HG02678 (cell line): ENCODE measurements at regions not wholly inside any gene's neighbourhood (a gene's known extent, or its start where the extent isn't known, plus 50 kb on each side); places are given as distances from the start of the nearest gene placed in this dataset.
A peak's percentile ranks its signal among the peaks of the same experiment; 100 is the strongest.
"Not testable (repeated sequence)": the region's sequence is repeated elsewhere in the genome, so short reads cannot be mapped to it uniquely, and the experiment has no call there.

Experiments used
- ATAC-seq: cut with Tn5 transposase; IDR thresholded peaks from one replicate; pipeline ENCODE4 v1.9.1; 2021; ENCODE audit warnings: mild to moderate bottlenecking, moderate library complexity; ENCODE audit not compliant: unreplicated experiment

DNA sequence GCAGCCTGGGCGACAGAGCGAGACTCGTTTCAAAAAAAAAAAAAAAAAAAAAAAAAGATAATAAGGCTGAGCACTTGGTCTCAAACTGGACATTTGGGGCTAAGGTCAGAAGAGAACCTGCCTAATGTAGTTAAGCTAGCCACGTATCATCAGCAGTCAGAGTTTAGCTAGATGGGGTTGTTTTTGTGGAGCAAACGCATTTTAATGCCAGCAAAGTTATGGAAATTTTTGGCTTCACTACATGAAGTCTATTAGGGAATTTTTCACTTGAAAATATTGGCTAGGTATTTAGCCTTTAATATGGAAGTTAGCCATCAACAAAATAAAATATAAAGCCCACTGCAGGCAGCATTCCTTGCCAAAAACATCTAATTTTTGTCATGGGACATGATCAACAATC is 902.9 kb upstream of the CDH18 start:
- ATAC-seq = not testable (repeated sequence)

DNA sequence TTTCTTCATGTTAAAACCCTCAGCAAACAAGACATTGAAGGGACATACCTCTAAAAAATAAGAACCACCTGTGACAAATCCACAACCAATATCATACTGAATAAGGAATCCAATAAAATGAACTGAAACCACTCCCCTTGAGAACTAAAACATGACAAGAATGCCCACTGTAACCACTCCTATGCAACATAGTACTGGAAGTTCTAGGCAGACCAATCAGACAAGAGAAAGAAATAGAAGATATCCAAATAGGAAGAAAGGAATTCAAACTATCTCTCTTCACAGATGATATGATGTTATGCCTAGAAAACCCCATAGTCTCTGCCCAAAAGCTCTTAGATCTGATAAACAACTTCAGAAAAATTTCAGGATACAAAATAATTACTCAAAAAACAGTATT is 887.7 kb upstream of the CDH18 start:
- not testable (repeated sequence) for ATAC-seq

DNA sequence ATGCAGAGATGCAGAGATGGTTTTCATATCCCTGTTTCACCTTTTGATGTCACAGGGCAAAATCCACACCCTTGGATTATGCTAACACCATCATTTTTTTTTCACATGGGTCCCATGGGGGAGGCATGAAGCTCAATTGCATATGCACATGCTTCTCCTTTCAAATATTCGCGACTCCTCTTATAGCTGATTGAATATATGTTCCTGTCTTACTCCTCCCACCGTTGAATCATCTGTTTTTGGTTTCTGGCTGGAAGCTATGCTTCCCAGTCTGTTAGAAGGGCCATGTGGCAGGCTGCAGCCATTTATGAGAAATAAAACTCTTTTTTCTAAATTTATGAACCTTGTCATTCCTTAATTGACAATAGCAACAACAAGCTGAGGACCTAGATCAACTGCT is 877.9 kb upstream of the CDH18 start:
- ATAC-seq = not testable (repeated sequence)

DNA sequence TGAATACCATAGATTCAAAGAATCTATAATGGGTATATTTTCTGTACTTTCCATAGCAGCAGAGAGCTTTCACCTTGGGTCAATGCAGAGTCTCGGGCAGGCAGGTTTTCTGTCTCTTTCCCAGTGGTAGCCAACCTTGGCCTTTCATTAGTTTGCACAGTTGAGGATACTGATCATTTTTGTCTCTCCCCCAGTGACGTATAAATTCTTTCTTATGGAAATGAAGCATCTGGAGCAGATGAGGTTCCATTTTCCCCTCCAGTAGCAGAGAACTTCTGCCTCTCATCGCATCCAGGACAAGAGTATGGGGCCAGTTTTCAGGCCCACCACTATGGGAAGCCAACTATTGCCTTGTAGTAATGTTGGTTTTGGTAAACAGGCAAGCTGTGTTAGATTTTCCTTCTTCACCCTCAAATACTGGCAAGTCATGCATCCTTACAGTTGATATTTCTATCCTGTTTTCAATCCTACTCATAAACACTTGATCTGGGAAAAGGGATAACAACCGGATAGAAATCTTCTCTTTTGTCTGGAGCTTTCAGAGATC is 845.2 kb upstream of the CDH18 start:
- no peak for ATAC-seq

DNA sequence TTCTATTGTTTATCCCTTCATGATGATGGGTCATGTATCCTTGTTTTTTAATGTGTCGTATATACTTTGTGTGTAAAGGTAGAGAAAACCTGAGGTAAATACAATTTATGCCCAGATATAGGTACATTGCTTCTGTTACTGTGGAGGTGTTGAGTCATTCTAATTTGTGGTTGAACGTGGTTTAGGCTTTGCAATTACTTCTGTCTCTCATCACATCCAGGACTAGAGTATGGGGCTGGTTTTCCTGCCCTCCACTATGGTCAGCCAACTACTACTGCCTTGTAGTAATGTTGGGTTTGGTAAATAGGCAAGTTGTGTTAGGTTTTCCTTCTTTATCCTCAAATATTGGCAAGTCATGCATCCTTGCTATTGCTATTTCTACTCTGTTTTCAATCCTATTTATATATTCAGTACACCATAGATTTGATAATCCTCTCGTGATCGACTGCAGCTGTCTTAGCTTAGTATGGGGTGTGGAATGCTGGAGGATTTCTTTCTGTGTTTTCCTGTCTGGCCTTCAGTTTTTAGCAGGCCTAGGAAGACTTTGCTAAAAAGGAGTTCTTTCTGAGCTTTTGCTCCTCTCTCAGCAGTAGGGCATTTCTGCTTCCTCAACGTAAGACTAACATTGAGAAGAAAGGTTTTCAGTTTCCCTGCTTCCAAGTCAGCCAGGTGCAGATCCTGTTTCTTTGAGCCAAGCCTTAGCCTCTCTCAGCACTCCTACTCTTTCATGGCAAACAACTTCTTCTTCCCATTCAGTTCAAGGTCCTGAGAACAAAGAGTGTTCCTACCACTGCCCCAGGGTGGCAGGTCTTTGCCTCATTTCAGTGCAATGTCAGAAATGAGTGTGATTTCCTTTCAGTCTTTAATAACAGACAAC is 844.4 kb upstream of the CDH18 start:
- no peak for ATAC-seq

DNA sequence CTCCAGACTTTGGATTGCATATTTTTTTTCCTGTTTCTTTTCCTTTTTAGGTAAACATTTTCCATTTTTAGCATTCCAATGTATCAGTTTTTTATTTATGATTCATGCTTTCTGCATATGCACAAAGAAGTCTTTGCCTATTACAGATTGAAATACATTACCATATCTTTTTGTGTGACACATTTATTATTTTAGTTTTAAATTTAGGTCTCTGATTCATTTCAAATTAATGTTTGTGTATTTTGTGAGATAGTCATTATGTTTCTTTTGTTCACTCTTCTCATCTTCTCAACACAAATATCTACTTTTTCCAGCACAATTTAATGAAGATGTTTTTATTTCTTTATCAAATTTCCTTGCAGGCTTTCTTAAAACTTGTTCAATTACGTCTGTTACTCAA is 838.0 kb upstream of the CDH18 start:
- ATAC-seq = not testable (repeated sequence)

DNA sequence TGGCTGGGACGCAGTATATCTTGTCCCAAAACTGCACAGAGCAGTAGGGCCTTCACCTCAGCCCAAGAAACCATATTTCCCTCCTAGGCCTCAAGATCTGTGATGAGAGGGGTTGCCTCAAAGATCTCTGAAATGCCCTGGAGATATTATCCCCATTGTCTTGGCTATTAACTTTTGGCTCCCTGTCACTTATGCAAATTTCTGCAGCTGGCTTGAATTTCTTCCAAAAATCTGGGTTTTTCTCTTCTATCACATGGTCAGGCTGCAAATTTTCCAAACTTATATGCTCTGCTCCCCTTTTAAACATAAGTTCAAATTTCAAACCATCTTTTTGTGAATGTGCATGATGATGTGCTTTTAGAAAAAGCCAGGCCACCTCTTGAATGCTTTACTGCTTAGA is 809.2 kb upstream of the CDH18 start:
- not testable (repeated sequence) for ATAC-seq

DNA sequence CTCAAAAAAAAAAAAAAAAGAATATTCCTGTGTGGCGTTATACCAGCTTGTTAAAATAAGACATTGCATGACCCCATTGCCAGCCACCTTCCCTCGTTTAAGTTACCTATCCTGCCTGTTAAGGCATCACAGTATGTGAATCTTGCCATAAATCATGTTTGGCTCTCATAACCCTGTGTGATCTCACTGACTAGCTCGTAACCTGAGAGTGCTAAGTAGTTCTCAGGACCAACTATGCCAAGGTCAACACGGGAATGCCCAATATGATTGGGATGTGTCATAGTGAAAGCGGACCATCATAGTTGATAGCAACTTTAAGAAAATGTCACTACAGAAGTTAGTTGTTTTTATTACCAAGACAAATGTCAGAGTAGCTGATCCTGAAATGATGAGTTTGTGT is 796.8 kb upstream of the CDH18 start:
- not testable (repeated sequence) for ATAC-seq

DNA sequence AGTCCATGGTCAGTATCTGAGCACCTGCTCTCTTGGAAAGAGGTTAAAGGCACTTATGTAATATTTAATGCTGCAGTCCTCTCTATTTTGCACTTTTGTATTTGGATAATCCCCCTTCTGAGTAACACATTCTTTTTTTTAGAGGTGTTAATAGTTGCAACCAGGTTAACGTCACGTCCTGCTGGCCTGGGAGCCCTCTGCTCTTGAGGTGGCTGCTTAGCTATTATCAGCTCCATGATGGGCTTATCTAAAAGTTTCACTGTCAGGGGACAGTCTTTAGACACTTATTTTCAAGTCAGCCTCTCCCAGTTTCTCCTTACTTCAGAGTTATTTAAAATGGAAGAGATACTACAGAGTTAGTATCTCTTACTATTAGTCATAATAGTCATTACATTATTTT is 795.5 kb upstream of the CDH18 start:
- not testable (repeated sequence) for ATAC-seq

DNA sequence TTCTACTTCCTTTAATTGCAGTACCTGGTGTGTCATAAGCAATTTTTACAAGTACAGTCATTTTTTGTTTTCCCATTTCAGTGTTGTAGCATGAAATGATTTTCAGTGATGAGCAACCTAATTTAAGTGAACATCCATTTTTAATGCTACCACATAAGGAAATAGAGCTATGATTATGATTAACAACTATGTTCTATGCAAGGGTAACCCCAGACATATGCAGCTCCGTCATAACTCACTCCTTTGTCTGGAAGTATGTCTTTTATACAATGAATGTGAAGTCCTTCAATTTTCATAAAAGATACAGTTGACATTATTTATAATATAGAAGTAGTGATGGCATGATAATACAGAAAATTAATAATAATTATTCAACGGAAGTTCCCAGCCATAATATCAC is 783.3 kb upstream of the CDH18 start:
- ATAC-seq = not testable (repeated sequence)

DNA sequence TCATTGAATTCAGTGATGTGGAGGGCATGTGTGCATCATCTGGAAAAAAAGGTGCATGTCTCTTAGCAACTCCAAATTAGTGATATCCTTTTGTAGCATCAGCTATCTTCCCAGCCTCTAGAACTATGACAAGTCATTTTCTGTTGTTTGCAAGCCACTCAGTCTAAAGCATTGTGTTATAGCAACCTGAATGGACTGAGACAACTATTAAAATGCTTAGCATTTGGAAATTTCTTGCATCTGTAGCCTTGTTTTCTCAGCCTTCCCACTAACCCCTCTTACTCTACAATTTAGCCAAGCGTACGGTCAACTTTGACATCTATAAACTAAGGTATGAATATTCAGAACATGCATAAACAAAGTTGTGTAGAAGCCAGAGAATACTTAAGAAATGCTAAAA is 777.1 kb upstream of the CDH18 start:
- not testable (repeated sequence) for ATAC-seq

DNA sequence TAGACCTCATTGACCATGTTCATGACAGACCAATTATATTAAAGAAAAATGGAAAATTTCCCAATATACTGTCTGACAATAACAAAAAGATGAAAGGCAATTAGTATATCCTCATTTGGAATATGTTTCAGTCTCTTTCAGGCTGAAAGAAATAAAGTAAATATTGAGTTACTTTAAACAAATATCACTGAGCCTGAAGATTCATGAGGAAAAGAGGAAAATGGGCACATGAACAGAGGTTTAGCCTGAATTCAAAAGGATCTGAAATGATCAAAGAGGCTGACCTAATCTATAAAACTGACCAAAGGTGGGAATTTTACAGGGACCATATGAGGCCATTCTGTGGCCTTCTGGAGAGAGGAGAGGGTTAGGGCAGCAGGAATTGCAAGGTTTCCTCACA is 771.5 kb upstream of the CDH18 start:
- not testable (repeated sequence) for ATAC-seq

DNA sequence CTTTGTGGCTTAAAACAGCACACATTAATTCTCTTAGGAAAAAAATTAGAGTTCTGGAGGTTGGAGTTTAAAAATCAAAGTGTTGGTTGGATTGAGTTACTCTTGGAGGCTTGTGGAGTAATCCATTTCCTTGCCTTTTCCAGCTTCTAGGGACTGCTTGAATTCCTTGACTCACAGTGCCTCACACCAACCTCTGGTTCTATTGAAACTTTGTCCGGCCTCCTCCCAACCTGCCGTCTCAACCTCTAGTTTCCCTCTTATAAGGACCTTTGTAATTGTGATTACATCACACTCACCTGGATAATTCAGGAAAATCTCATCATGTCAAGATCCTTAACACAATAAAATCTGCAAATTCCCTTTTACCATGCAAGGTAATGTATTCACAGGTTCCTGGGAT is 764.2 kb upstream of the CDH18 start:
- not testable (repeated sequence) for ATAC-seq

DNA sequence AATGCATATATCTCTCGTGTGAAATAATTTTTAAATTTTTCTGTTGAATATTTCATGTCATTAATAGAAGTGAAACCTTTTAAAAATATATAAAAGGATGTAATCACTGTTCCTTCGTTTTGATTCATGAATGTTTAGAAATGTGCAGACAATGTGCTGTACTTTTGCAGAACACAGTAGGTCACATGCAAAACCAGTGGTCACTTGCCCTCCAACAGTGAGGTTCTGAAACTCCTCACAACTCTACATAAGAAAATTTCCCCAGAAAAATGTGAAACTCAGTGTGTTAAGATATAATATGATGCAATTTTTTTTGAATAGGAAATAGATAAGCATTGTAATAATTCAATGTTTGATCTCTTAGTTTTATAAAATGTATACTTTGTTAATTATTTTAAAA is 747.7 kb upstream of the CDH18 start:
- ATAC-seq = peak; percentile 83

DNA sequence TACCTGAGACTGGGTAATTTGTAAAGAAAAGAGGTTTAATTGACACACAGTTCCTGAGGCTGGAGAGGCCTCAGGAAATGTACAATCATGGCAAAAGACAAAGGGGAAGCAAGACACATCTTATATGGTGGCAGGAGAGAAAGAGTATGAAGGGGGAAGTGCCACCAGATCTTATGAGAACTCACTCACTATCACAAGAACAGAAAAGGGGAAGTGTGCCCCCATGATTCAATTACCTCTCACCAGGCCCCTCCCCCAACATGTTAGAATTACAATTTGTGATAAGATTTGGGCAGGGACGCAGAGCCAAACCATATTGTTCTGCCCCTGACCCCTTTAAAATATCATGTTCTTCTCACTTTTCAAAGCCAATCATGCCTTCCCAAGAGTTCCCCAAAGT is 744.2 kb upstream of the CDH18 start:
- ATAC-seq = not testable (repeated sequence)

DNA sequence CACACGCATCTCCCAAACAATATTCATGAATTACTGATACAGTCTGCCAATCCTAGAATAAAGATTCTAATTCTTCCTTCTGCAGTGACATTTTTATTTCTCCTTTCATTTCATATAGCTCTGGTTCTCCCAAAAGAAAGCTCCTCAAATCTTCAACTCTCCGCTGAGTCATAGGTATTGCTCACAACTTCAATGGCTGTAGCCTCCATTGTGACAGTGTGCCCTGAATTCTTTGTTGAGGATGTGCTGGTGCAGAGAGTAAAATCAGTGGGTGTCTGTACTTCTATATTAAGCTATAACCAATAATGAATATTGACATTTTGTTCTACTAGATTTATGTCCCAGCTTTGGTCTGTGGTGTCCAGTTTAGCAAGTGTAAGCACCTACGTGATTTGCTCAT is 733.3 kb upstream of the CDH18 start:
- ATAC-seq = not testable (repeated sequence)

DNA sequence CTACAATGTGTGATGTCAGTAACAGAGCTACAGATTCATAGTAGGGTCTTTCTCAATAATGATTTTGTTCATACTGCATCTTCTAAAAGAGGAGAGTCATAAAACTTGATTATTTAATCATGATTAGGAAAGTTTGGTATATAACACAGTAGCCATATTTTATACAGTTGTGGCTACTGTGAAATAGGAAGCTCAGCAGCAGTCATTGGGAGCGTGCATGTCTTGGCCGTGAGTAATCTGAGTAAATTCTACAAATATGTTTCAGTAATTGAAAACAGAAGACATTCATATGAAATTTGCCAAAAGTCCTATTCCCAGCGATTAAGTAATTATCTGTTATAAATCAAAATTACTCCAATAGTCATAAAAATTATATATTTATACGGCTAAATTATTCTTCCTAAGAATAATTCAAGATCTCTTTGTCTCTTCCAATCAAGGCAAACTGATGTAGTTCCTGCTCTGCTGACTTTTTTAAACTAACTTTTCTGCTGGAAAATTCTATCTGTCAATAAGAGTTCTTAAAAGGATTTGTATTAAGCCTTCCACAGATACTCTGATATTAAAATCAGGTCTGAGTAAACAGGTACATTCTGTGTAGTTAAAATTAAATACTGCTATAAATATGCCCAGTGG is 723.6 kb upstream of the CDH18 start:
- ATAC-seq = not testable (repeated sequence)

DNA sequence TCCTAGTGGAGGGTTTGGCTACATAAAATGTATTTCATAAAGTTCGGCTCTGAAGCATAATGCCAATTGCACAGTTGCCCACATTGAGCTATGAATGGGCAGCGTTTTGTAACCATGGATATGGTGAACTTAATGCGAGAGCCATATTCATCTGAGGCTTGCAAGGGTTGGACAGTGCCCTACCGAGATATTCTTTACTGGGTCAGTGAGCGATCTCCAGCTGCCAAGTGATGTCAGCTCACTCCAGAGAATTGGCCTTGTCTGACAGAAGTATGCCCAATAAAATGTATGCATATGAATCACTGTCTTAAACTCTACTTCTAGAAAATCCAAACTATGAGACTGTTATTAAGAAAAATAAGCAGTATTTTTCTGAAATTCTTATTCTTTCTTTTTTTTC is 719.6 kb upstream of the CDH18 start:
- ATAC-seq = not testable (repeated sequence)

DNA sequence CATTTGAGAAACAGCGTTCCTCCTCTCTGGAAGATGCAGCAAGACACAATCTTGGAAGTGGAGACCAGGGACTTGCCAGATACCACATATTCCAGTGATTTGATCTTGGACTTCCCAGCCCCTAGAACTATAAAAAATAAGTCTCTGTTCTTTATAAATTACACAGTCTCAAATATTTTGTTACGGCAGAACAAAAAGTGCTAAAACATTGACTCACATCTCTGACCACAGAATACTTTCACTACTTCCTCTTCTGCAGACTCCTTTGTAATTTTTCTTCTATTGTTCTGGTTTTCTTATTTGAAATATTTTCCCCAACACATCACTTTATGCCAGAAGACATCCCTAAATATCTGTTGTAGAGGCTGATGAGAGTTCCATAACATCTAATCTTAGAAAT is 706.1 kb upstream of the CDH18 start:
- no peak for ATAC-seq

DNA sequence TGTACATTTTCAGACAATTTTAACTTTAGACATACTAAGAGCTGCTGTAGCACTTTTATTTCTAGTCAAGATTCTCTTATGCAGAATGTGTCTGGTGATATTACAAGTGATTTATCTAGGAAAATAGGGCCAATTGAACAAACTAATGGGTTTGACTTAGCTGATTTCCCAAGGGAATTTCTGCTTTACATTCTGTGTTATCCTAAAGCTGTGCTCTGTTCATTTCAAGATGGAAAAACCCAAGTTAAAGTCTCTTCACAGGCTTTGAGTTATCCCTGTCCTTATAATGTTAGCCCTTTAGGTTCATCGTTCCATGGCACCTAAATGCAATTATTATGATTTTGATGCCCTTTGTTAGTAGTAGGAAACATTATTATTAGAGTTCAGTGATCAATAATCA is 704.9 kb upstream of the CDH18 start:
- no peak for ATAC-seq

DNA sequence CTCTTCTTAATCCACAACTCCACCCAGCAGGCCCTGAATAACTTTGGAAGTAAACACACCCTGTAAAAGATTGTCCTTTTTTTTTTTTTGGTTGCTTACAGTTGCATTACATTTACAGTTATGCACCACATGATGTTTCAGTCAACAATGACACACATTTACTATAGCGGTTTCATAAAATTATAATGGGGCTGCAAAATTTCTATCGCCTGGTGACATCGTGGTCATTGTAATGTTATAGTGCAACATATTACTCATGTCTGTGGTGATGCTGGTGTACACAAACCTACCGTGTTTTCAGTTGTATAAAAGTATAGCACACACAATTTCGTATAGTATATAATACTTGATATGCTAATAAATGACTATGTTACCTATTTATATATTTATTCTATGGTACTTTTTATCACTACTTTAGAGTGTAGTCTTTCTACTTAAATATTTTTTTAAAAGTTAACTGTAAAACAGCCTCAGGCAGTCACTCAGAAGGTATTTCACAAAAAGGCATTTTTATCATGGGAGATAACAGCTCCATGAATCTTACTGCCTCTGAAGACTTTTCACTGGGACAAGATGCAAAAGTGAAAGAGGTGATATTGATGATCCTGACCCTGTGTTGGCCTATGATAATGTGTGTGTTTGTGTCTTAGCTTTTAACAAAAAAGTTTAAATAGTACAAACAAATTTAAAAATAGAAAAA is 695.4 kb upstream of the CDH18 start:
- ATAC-seq = no peak
